ENCODE measurements at regions not wholly inside any gene's neighbourhood (a gene's known extent, or its start where the extent isn't known, plus 50 kb on each side); places are given as distances from the start of the nearest gene placed in this dataset.

DNA sequence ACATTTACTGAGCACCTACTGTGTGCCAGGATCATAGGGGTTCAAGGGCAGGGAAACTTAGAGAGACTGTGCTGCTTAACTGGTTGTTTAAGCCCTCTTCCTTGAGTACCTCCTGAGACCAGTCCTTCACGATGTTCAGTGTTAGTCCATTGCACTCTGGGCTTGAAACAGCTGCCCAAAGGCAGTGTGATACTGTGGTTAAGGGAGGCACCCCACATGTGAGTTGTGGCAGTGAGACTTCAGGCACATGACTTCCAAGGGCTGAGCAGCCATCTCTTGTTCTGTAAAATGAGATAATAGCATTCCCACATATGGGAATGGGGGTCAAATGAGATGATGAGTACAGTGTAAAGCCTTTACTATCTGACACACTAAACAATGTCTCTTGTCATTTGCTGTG lies 75.1 kb downstream of the LINGO1 start:
- Histone ChIP-seq H3T11ph (ENCODE audit: low read length) (no peak overlapping the region), H4K8ac (replicated peaks; ENCODE audit: insufficient read length, low read depth, low read length) (no peak overlapping the region), H4K91ac (ENCODE audit: insufficient read length, low read depth, low read length) (no peak overlapping the region), H2BK20ac (ENCODE audit: low read depth, low read length, poor library complexity, severe bottlenecking) (no peak overlapping the region), H3K4me1 (ENCODE audit: insufficient read depth, low read length) (no peaks in the 10 kb centered on the region; the same call in 1 of the 2 replicates), H3K14ac (ENCODE audit: insufficient read depth, low read length) (no peak overlapping the region), H2BK12ac (ENCODE audit: insufficient read length, low read depth, low read length) (no peak overlapping the region), H4K5ac (ENCODE audit: insufficient read length, low read depth, low read length) (no peak overlapping the region), H3K23me2 (ENCODE audit: insufficient read length, low read depth, low read length, poor library complexity, severe bottlenecking) (no peaks in the 10 kb centered on the region), H3K27ac (ENCODE audit: insufficient read length, low read depth, low read length) (no peak overlapping the region), H3K27me3 (ENCODE audit: insufficient read depth, low read length) (no peaks in the 10 kb centered on the region), H3K9ac (ENCODE audit: extremely low read depth, insufficient read length, low read length) (no peak overlapping the region), H3K9me3 (ENCODE audit: control insufficient read depth, low read depth, low read length) (no peaks in the 10 kb centered on the region), H3K79me2 (ENCODE audit: insufficient read depth, low read length) (no peaks in the 10 kb centered on the region), H3K18ac (ENCODE audit: insufficient read length, low read depth, low read length) (no peak overlapping the region), H3K79me1 (ENCODE audit: insufficient read depth, low read depth, low read length, poor library complexity, severe bottlenecking) (no peaks in the 10 kb centered on the region), H4K20me1 (ENCODE audit: control insufficient read depth, insufficient read depth, insufficient read length) (no peaks in the 10 kb centered on the region), H2BK120ac (ENCODE audit: low read depth, low read length, poor library complexity, severe bottlenecking) (no peak overlapping the region), H2AK5ac (ENCODE audit: insufficient read length, low read length) (no peak overlapping the region), H2BK15ac (ENCODE audit: low read depth, low read length) (no peak overlapping the region), H2AFZ (ENCODE audit: low read length) (no peak overlapping the region), H3K23ac (ENCODE audit: insufficient read length, low read depth, low read length) (no peak overlapping the region), H3K4ac (ENCODE audit: low read depth, low read length) (no peak overlapping the region), H3K56ac (ENCODE audit: insufficient read length, low read depth, low read length) (no peak overlapping the region), H2BK5ac (ENCODE audit: insufficient read length, low read length) (no peak overlapping the region), H3K4me2 (ENCODE audit: insufficient read depth, insufficient read length, low read length) (no peak overlapping the region)
- Mint-ChIP-seq H3K36me3 (ENCODE audit: insufficient read depth in 1 of 3, low read depth in 3 of 3) (no peaks in the 10 kb centered on the region), H3K4me3 (no peak overlapping the region), H3K4me1 (peaks cover 36 to 41% of the 10 kb centered on the region in 2 experiments), H3K27me3 (ENCODE audit: low read depth) (peaks cover 3% of the 10 kb centered on the region), H3K27ac (no peak overlapping the region), H3K9me3 (no peaks in the 10 kb centered on the region)
- TF ChIP-seq, protein P1, sequence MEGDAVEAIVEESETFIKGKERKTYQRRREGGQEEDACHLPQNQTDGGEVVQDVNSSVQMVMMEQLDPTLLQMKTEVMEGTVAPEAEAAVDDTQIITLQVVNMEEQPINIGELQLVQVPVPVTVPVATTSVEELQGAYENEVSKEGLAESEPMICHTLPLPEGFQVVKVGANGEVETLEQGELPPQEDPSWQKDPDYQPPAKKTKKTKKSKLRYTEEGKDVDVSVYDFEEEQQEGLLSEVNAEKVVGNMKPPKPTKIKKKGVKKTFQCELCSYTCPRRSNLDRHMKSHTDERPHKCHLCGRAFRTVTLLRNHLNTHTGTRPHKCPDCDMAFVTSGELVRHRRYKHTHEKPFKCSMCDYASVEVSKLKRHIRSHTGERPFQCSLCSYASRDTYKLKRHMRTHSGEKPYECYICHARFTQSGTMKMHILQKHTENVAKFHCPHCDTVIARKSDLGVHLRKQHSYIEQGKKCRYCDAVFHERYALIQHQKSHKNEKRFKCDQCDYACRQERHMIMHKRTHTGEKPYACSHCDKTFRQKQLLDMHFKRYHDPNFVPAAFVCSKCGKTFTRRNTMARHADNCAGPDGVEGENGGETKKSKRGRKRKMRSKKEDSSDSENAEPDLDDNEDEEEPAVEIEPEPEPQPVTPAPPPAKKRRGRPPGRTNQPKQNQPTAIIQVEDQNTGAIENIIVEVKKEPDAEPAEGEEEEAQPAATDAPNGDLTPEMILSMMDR (conservative IDR thresholded peaks at IDR 0.05) = no peak
- WGBS (ENCODE audit: extremely low coverage, insufficient read length, low lambda C conversion rate) = no CpG with 5 or more reads among the region's 1 CpG
- no peak for DNase-seq

Measured in H9 (cell line).